BJ (cell line): ENCODE measurements at regions not wholly inside any gene's neighbourhood (a gene's known extent, or its start where the extent isn't known, plus 50 kb on each side); places are given as distances from the start of the nearest gene placed in this dataset.

Source experiments
- CTCF ChIA-PET: fragments of 350-600 bp; formaldehyde crosslinking; extraction: SDS; loops from one replicate; lab custom pipeline; 2021; ENCODE audit warnings: antibody characterized with exemption, inconsistent platforms; lab: Yijun Ruan, JAX
- POLR2A ChIA-PET: fragments of 300-600 bp; sonication (Branson Sonifier 250); formaldehyde crosslinking; extraction: SDS; loops from one replicate; lab custom pipeline; 2021; ENCODE audit warnings: antibody characterized with exemption; lab: Charles Lee
- DNase-seq: peaks from one replicate; pipeline ENCODE4 v3.0.0-alpha.2; 2011; ENCODE audit warnings: low read depth
- H3K27me3 ChIP-seq: 2 replicates; pipeline ENCODE4 v1.6.0; 2011; ENCODE audit warnings: low read length; ENCODE audit not compliant: control insufficient read depth, insufficient read depth
- H3K36me3 ChIP-seq: 2 replicates; pipeline ENCODE4 v1.5.1; 2011; ENCODE audit warnings: low read length; ENCODE audit not compliant: control insufficient read depth, insufficient read depth
- H3K4me3 ChIP-seq: 2 replicates; pipeline ENCODE4 v1.5.1; 2011; ENCODE audit warnings: low read depth, mild to moderate bottlenecking, control low read depth, low read length
- CTCF ChIP-seq: IDR thresholded peaks from 2 replicates; pipeline ENCODE4 v1.5.1; 2011; ENCODE audit warnings: low read depth, mild to moderate bottlenecking, control low read depth, inconsistent platforms, low read length, moderate library complexity; ENCODE audit not compliant: insufficient read depth

GRCh38 chr9:111250875-111251842 lies 78.9 kb downstream of the OR2K2 start:
- POLR2A ChIA-PET: no interaction called here
- Histone ChIP-seq H3K27me3 (no peaks in the 10 kb centered on the region), H3K36me3 (no peaks in the 10 kb centered on the region), H3K4me3 (no peak overlapping the region)
- no peak for TF ChIP-seq CTCF
- CTCF ChIA-PET: no interaction called here
- DNase-seq: no peak

GRCh38 chr9:111237447-111237846 lies 92.6 kb downstream of the OR2K2 start:
- CTCF ChIA-PET: interaction anchor here (1.0 to 1.4 kb wide), 3 partner anchors 8 to 32 kb away, joined by 3 to 4 read pairs (median 4); no protein-coding TSS in a partner anchor
- TF ChIP-seq CTCF: no peak
- no peak for DNase-seq
- POLR2A ChIA-PET: no interaction called here
- H3K36me3 ChIP-seq: no peaks in the 10 kb centered on the region
- no peaks in the 10 kb centered on the region for H3K27me3 ChIP-seq
- no peak overlapping the region for H3K4me3 ChIP-seq

GRCh38 chr9:111236332-111236731 lies 93.7 kb downstream of the OR2K2 start:
- Histone ChIP-seq H3K36me3 (no peaks in the 10 kb centered on the region), H3K4me3 (no peak overlapping the region), H3K27me3 (no peaks in the 10 kb centered on the region)
- no peak for TF ChIP-seq CTCF
- no peak for DNase-seq
- ChIA-PET CTCF (interaction anchor here (1.0 to 1.4 kb wide), 3 partner anchors 9 to 33 kb away, joined by 3 to 4 read pairs (median 4); no protein-coding TSS in a partner anchor), POLR2A (no interaction called here)

GRCh38 chr9:111233963-111234362 lies 96.1 kb downstream of the OR2K2 start:
- H3K36me3 ChIP-seq: no peaks in the 10 kb centered on the region
- ChIA-PET CTCF (no interaction called here), POLR2A (no interaction called here)
- DNase-seq: no peak
- no peaks in the 10 kb centered on the region for H3K27me3 ChIP-seq
- TF ChIP-seq CTCF: no peak
- no peak overlapping the region for H3K4me3 ChIP-seq

- ChIA-PET POLR2A (no interaction called here), CTCF (no interaction called here)
- H3K4me3 ChIP-seq: no peak overlapping the region
- no peak for DNase-seq
- H3K27me3 ChIP-seq: no peaks in the 10 kb centered on the region
- no peak for TF ChIP-seq CTCF
- H3K36me3 ChIP-seq: no peaks in the 10 kb centered on the region
Measured at GRCh38 chr9:111232997-111233790, 96.8 kb downstream of the OR2K2 start.
